GM12865 (cell line): ENCODE measurements at regions not wholly inside any gene's neighbourhood (a gene's known extent, or its start where the extent isn't known, plus 50 kb on each side); places are given as distances from the start of the nearest gene placed in this dataset.
A peak's percentile ranks its signal among the peaks of the same experiment; 100 is the strongest.
"Not testable (repeated sequence)": the region's sequence is repeated elsewhere in the genome, so short reads cannot be mapped to it uniquely, and the experiment has no call there.

Experiments
- DNase-seq: peaks from one replicate; pipeline ENCODE4 v3.0.0; 2010; ENCODE audit warnings: low read depth
- H3K4me3 ChIP-seq: 2 replicates; pipeline ENCODE4 v1.5.1; 2011; ENCODE audit warnings: mild to moderate bottlenecking, low read depth, low read length, control low read depth
- TF ChIP-seq, protein P1 (sequence below): IDR thresholded peaks from 2 replicates; pipeline ENCODE4 v1.5.1; 2011; ENCODE audit warnings: low read length, control low read depth, low read depth, inconsistent platforms; ENCODE audit not compliant: insufficient read depth; ENCODE audit errors: missing control alignments

- TF ChIP-seq, protein P1, sequence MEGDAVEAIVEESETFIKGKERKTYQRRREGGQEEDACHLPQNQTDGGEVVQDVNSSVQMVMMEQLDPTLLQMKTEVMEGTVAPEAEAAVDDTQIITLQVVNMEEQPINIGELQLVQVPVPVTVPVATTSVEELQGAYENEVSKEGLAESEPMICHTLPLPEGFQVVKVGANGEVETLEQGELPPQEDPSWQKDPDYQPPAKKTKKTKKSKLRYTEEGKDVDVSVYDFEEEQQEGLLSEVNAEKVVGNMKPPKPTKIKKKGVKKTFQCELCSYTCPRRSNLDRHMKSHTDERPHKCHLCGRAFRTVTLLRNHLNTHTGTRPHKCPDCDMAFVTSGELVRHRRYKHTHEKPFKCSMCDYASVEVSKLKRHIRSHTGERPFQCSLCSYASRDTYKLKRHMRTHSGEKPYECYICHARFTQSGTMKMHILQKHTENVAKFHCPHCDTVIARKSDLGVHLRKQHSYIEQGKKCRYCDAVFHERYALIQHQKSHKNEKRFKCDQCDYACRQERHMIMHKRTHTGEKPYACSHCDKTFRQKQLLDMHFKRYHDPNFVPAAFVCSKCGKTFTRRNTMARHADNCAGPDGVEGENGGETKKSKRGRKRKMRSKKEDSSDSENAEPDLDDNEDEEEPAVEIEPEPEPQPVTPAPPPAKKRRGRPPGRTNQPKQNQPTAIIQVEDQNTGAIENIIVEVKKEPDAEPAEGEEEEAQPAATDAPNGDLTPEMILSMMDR, result no peak
- DNase-seq, result peak; percentile 24
- no peak overlapping the region for H3K4me3 ChIP-seq
Observed at GRCh38 chr4:144411119-144411518, 234.8 kb upstream of the HHIP start.

DNA sequence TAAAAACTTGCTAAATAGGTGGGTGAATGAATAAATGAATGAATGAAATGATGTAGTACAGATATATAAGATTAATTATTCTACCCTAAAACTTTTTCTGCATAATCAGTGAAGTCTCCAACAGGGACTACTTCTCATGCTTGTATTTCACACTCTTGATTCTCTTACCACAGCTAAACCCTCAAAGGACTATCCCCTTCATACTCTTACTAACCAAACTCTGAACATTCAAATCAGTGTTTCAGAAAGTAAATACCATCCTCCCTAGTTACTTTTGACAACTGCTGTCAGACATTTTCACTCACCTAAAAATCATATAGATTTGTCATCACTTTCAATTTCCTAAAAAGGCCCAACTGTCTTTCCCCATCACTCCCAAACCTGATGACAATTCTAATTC lies 234.3 kb upstream of the HHIP start:
- peak; percentile 9 for DNase-seq
- TF ChIP-seq, protein P1, result no peak
- no peak overlapping the region for H3K4me3 ChIP-seq

DNA sequence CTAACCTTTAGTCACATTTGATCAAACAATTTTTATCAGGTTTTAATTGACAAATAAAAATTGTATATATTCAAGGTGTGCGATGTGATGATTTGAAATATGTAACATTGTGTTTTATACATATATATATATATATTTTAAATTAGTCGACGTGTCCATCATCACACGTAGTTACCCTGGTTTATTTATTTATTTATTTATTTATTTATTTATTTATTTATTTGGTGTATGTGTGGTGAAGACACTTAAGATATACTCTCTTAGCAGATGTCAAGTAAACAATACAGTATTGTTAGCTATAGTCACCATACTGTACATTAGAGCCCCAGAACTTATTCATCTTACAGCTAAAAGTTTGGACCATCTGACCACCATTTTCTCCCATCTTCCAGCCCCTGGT lies 224.9 kb upstream of the HHIP start:
- TF ChIP-seq, protein P1, result no peak
- no peak overlapping the region for H3K4me3 ChIP-seq
- no peak for DNase-seq

DNA sequence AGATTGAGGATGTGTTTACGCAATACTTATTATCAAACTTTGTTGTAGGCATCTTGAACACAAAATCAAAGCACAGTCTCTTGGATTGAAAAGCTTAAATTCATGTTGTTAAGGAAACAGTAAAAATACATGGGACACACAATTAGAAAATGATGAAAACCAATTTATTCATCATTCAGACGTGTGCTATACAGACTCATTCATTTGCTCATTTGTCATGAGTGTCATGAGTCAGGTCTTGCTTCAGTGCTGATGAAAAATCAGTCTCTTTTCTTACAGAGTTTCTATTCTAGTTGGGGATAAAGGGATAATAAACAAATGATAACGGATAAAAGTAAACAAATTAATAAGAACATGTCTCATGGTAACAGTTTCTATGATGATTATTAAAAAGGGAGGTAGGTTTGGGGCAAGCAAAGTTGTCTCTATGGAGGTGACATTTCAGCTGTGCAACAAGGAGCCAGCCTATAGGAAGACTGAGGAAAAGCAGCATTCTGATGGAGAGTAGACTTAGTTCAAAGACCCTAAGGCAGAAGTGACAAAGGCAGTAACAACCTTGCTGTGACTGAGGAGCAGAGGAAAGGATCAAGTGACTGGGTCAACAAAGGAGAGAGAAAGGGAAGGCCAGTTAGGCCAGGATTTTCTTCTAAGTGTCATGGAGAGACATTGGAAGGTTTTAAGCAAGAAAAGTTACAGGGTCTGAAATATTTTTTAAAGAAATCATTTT lies 224.0 kb upstream of the HHIP start:
- TF ChIP-seq, protein P1, result no peak
- DNase-seq, result no peak
- no peak overlapping the region for H3K4me3 ChIP-seq

DNA sequence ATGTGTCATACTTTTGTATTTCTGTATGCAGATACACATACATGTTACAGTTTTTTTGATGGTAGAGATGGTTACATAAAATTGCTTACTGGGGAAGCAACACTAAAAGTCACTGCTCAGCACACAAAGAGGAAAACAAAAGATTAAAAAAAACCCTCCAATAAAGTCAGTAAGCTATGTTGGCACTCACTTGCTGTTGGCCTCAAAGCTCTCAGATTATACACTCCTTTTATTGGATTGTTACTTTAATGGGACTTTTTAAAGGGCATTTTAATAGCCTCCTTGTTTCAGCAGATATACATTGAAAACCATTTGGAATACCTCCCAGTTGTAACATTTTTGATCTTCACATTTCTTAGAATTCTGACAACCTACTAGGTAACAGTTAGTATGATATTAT lies 222.0 kb upstream of the HHIP start:
- TF ChIP-seq, protein P1, result no peak
- DNase-seq, result no peak

DNA sequence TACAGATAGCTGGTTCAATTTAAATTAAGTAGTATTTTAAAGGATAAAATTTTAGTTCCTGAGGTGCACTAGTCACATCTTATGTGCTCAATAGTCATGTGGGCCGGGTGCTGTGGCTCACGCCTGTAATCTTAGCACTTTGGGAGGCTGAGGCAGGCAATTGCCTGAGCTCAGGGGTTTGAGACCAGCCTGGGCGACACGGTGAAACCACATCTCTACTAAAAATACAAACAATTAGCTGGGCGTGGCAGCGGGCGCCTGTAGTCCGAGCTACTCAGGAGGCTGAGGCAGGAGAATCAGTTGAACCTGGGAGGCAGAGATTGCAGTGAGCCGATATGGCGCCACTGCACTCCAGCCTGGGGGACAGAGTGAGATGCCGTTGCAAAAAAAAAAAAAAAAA lies 219.9 kb upstream of the HHIP start:
- DNase-seq, H3K4me3 ChIP-seq: not testable (repeated sequence)

More for the DNA sequence above, 222.0 kb upstream of the HHIP start:
- no peak overlapping the region for H3K4me3 ChIP-seq

DNA sequence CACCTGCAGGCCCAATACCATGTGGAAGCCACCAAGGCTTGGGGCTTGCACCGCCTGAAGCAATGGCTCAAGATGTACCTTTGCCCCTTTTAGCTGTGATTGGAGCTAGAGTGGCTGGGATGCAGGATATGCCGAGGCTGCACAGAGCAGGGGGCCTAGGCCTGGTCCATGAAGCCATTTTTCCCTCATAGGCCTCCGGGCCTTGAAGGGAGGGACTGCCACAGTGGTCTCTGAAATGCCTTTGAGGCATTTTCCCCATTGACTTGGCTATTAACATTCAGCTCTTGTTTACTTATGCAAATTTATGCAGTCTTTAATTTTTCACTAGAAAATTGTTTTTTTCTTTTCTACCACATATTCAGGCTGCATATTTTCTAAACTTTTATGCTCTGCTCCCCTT lies 203.2 kb upstream of the HHIP start:
- H3K4me3 ChIP-seq, result no peak overlapping the region
- no peak for DNase-seq
- TF ChIP-seq, protein P1, result no peak

DNA sequence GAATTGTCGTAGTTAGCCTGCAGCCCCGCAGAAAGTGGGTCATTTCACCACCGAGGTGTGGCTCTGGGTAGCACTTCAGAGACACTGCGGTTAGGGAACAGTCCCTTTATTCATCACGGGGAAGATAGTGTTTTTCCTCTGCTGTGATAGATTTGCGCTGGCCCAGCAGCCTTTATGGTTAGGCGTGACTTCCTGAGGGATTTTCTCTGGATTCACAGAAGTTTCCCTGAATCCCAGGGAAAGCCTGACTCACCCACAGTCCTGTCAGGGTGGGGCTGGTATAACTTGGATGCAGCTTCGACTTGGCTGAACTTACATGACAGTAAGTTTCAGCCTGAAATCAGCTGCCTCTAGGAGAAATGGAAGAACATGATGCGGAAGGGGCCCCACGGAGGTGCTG lies 196.3 kb upstream of the HHIP start:
- TF ChIP-seq, protein P1, result no peak
- no peak overlapping the region for H3K4me3 ChIP-seq
- no peak for DNase-seq
